HepG2 (cell line): ENCODE measurements at regions not wholly inside any gene's neighbourhood (a gene's known extent, or its start where the extent isn't known, plus 50 kb on each side); places are given as distances from the start of the nearest gene placed in this dataset.

Experiments used
- CBX5 ChIP-seq: sonication (generic); formaldehyde crosslinking; IDR thresholded peaks from 2 replicates; pipeline ENCODE4 v1.4.0; 2020; ENCODE audit warnings: missing genetic modification reagents, borderline replicate concordance
- ESRRA ChIP-seq: sonication (generic); formaldehyde crosslinking; IDR thresholded peaks from 2 replicates; pipeline ENCODE4 v1.5.1; 2020; ENCODE audit warnings: mild to moderate bottlenecking, low read depth, missing genetic modification reagents
- ETV6 ChIP-seq: sonication (generic); formaldehyde crosslinking; conservative IDR thresholded peaks from 2 replicates; pipeline ENCODE4 v1.4.0; 2020; ENCODE audit warnings: missing genetic modification reagents
- FOXM1 ChIP-seq: sonication (generic); formaldehyde crosslinking; IDR thresholded peaks from 2 replicates; pipeline ENCODE4 v1.5.0; 2020; ENCODE audit warnings: missing genetic modification reagents
- HDAC2 ChIP-seq: sonication (generic); formaldehyde crosslinking; IDR thresholded peaks from 2 replicates; pipeline ENCODE4 v1.4.0; 2020; ENCODE audit warnings: missing genetic modification reagents
- HNRNPUL1 ChIP-seq: fragments of 200-400 bp; formaldehyde crosslinking; IDR thresholded peaks from 2 replicates; pipeline ENCODE4 v1.6.1; 2017; ENCODE audit warnings: low read depth, mild to moderate bottlenecking, low read length, moderate library complexity
- POLR2AphosphoS5 ChIP-seq: IDR thresholded peaks from 2 replicates; pipeline ENCODE4 v1.6.1; 2012; ENCODE audit warnings: low read depth, low read length
- RBFOX2 ChIP-seq: fragments of 200-400 bp; formaldehyde crosslinking; IDR thresholded peaks from 2 replicates; pipeline ENCODE4 v1.6.1; 2017; ENCODE audit warnings: low read depth, mild to moderate bottlenecking, low read length
- SKI ChIP-seq: fragments of 450-650 bp; IDR thresholded peaks from one replicate; pipeline ENCODE4 v1.6.1; 2018; ENCODE audit warnings: mild to moderate bottlenecking; ENCODE audit not compliant: partially characterized antibody
- ZNF670 ChIP-seq: sonication (generic); formaldehyde crosslinking; IDR thresholded peaks from 2 replicates; pipeline ENCODE4 v1.8.0; 2022; ENCODE audit warnings: mild to moderate bottlenecking, missing genetic modification reagents, borderline replicate concordance
- TF ChIP-seq, protein P1 (sequence below): sonication (generic); formaldehyde crosslinking; IDR thresholded peaks from 2 replicates; pipeline ENCODE4 v1.4.0; 2020; ENCODE audit warnings: mild to moderate bottlenecking, missing genetic modification reagents
- TF ChIP-seq, protein P2 (sequence below): sonication (generic); formaldehyde crosslinking; conservative IDR thresholded peaks from 2 replicates; pipeline ENCODE4 v1.4.0; 2020; ENCODE audit warnings: mild to moderate bottlenecking, missing genetic modification reagents, moderate library complexity

DNA sequence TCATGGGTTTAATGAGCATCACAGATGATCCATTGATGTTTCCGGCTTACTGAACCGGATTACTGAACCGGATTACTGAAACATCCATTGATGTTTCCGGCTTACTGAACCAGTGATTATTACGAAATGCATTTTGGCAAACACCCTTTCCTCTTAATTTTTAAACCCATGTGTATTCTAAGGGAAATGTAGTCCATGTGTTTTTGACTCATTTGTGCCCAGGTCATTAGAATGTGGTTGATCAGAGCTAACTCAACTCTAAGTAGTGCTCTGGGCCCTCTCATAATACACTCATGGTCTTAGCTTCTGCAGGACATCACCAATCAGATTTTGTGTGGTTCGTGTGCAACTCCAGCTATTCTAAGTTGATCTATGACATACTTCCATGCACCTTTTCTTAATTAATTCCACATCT is 141.6 kb downstream of the SPATA18 start:
- TF ChIP-seq SKI (no peak), ESRRA (CRISPR knock-in tag) (no peak), HNRNPUL1 (no peak), HDAC2 (CRISPR knock-in tag) (no peak), ETV6 (no peak), FOXM1 (CRISPR knock-in tag) (no peak), CBX5 (CRISPR knock-in tag) (no peak), RBFOX2 (no peak), POLR2AphosphoS5 (no peak), ZNF670 (CRISPR knock-in tag) (no peak)
- TF ChIP-seq, protein P1, sequence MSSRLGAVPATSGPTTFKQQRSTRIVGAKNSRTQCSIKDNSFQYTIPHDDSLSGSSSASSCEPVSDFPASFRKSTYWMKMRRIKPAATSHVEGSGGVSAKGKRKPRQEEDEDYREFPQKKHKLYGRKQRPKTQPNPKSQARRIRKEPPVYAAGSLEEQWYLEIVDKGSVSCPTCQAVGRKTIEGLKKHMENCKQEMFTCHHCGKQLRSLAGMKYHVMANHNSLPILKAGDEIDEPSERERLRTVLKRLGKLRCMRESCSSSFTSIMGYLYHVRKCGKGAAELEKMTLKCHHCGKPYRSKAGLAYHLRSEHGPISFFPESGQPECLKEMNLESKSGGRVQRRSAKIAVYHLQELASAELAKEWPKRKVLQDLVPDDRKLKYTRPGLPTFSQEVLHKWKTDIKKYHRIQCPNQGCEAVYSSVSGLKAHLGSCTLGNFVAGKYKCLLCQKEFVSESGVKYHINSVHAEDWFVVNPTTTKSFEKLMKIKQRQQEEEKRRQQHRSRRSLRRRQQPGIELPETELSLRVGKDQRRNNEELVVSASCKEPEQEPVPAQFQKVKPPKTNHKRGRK (CRISPR knock-in tag) = no peak
- TF ChIP-seq, protein P2, sequence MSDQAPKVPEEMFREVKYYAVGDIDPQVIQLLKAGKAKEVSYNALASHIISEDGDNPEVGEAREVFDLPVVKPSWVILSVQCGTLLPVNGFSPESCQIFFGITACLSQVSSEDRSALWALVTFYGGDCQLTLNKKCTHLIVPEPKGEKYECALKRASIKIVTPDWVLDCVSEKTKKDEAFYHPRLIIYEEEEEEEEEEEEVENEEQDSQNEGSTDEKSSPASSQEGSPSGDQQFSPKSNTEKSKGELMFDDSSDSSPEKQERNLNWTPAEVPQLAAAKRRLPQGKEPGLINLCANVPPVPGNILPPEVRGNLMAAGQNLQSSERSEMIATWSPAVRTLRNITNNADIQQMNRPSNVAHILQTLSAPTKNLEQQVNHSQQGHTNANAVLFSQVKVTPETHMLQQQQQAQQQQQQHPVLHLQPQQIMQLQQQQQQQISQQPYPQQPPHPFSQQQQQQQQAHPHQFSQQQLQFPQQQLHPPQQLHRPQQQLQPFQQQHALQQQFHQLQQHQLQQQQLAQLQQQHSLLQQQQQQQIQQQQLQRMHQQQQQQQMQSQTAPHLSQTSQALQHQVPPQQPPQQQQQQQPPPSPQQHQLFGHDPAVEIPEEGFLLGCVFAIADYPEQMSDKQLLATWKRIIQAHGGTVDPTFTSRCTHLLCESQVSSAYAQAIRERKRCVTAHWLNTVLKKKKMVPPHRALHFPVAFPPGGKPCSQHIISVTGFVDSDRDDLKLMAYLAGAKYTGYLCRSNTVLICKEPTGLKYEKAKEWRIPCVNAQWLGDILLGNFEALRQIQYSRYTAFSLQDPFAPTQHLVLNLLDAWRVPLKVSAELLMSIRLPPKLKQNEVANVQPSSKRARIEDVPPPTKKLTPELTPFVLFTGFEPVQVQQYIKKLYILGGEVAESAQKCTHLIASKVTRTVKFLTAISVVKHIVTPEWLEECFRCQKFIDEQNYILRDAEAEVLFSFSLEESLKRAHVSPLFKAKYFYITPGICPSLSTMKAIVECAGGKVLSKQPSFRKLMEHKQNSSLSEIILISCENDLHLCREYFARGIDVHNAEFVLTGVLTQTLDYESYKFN = no peak
